DND-41 (cell line): ENCODE measurements at regions not wholly inside any gene's neighbourhood (a gene's known extent, or its start where the extent isn't known, plus 50 kb on each side); places are given as distances from the start of the nearest gene placed in this dataset.
"Not testable (repeated sequence)": the region's sequence is repeated elsewhere in the genome, so short reads cannot be mapped to it uniquely, and the experiment has no call there.

Source experiments
- EZH2 ChIP-seq: IDR thresholded peaks from 3 replicates; pipeline ENCODE4 v1.6.1; 2012; ENCODE audit warnings: borderline replicate concordance, low read depth, mild to moderate bottlenecking, moderate library complexity, low read length, inconsistent platforms; ENCODE audit not compliant: severe bottlenecking
- TF ChIP-seq, protein P1 (sequence below): IDR thresholded peaks from 2 replicates; pipeline ENCODE4 v1.5.1; 2012; ENCODE audit warnings: borderline replicate concordance, low read length, moderate library complexity, mild to moderate bottlenecking; ENCODE audit not compliant: poor library complexity, severe bottlenecking; ENCODE audit errors: extremely low read depth

DNA sequence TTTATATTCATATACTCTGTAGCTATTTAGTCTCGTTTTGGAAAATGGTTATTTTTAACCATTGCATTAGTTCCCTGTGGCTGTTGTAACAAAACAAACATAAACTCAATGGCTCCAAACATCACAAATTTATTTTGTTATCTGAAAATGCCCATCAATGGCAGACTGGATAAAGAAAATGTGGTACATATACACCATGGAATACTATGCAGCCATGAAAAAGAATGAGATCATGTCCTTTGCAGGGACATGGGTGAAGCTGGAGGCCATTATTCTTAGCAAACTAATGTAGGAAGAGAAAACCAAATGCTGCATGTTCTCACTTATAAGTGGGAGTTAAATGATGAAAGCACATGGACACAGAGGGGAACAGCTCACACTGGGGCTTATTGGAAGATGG is 938.7 kb downstream of the NLGN4X start:
- TF ChIP-seq, protein P1, sequence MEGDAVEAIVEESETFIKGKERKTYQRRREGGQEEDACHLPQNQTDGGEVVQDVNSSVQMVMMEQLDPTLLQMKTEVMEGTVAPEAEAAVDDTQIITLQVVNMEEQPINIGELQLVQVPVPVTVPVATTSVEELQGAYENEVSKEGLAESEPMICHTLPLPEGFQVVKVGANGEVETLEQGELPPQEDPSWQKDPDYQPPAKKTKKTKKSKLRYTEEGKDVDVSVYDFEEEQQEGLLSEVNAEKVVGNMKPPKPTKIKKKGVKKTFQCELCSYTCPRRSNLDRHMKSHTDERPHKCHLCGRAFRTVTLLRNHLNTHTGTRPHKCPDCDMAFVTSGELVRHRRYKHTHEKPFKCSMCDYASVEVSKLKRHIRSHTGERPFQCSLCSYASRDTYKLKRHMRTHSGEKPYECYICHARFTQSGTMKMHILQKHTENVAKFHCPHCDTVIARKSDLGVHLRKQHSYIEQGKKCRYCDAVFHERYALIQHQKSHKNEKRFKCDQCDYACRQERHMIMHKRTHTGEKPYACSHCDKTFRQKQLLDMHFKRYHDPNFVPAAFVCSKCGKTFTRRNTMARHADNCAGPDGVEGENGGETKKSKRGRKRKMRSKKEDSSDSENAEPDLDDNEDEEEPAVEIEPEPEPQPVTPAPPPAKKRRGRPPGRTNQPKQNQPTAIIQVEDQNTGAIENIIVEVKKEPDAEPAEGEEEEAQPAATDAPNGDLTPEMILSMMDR, result not testable (repeated sequence)
- not testable (repeated sequence) for TF ChIP-seq EZH2
